ENCODE measurements at regions not wholly inside any gene's neighbourhood (a gene's known extent, or its start where the extent isn't known, plus 50 kb on each side); places are given as distances from the start of the nearest gene placed in this dataset.

DNA sequence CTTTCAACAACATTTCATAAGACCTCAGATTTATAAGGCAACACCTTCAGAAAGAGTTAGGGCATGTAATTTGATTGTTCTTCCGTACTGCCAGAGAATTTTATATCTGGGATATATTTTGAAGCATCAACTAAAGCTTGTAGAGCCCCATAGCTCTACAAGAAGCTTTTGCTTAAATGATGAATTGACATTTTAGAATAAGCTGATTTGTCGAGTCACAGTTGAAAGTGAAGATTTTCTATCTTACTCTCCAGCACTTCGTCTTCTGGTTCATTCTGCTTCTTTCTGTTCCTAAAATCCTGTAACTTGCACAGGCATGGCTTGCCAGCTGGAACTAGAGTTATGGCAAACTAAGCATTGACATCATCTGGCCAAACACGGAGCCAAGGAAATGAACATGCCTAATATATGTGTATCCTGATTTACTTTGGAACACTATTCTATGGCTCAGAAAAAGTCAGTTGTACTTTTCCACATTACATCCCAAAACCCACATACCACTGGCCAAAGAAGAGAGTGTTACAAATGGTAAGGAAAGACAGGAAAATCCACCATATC lies 68.6 kb upstream of the MAST4 start (continued):
- TF ChIP-seq, protein P1, sequence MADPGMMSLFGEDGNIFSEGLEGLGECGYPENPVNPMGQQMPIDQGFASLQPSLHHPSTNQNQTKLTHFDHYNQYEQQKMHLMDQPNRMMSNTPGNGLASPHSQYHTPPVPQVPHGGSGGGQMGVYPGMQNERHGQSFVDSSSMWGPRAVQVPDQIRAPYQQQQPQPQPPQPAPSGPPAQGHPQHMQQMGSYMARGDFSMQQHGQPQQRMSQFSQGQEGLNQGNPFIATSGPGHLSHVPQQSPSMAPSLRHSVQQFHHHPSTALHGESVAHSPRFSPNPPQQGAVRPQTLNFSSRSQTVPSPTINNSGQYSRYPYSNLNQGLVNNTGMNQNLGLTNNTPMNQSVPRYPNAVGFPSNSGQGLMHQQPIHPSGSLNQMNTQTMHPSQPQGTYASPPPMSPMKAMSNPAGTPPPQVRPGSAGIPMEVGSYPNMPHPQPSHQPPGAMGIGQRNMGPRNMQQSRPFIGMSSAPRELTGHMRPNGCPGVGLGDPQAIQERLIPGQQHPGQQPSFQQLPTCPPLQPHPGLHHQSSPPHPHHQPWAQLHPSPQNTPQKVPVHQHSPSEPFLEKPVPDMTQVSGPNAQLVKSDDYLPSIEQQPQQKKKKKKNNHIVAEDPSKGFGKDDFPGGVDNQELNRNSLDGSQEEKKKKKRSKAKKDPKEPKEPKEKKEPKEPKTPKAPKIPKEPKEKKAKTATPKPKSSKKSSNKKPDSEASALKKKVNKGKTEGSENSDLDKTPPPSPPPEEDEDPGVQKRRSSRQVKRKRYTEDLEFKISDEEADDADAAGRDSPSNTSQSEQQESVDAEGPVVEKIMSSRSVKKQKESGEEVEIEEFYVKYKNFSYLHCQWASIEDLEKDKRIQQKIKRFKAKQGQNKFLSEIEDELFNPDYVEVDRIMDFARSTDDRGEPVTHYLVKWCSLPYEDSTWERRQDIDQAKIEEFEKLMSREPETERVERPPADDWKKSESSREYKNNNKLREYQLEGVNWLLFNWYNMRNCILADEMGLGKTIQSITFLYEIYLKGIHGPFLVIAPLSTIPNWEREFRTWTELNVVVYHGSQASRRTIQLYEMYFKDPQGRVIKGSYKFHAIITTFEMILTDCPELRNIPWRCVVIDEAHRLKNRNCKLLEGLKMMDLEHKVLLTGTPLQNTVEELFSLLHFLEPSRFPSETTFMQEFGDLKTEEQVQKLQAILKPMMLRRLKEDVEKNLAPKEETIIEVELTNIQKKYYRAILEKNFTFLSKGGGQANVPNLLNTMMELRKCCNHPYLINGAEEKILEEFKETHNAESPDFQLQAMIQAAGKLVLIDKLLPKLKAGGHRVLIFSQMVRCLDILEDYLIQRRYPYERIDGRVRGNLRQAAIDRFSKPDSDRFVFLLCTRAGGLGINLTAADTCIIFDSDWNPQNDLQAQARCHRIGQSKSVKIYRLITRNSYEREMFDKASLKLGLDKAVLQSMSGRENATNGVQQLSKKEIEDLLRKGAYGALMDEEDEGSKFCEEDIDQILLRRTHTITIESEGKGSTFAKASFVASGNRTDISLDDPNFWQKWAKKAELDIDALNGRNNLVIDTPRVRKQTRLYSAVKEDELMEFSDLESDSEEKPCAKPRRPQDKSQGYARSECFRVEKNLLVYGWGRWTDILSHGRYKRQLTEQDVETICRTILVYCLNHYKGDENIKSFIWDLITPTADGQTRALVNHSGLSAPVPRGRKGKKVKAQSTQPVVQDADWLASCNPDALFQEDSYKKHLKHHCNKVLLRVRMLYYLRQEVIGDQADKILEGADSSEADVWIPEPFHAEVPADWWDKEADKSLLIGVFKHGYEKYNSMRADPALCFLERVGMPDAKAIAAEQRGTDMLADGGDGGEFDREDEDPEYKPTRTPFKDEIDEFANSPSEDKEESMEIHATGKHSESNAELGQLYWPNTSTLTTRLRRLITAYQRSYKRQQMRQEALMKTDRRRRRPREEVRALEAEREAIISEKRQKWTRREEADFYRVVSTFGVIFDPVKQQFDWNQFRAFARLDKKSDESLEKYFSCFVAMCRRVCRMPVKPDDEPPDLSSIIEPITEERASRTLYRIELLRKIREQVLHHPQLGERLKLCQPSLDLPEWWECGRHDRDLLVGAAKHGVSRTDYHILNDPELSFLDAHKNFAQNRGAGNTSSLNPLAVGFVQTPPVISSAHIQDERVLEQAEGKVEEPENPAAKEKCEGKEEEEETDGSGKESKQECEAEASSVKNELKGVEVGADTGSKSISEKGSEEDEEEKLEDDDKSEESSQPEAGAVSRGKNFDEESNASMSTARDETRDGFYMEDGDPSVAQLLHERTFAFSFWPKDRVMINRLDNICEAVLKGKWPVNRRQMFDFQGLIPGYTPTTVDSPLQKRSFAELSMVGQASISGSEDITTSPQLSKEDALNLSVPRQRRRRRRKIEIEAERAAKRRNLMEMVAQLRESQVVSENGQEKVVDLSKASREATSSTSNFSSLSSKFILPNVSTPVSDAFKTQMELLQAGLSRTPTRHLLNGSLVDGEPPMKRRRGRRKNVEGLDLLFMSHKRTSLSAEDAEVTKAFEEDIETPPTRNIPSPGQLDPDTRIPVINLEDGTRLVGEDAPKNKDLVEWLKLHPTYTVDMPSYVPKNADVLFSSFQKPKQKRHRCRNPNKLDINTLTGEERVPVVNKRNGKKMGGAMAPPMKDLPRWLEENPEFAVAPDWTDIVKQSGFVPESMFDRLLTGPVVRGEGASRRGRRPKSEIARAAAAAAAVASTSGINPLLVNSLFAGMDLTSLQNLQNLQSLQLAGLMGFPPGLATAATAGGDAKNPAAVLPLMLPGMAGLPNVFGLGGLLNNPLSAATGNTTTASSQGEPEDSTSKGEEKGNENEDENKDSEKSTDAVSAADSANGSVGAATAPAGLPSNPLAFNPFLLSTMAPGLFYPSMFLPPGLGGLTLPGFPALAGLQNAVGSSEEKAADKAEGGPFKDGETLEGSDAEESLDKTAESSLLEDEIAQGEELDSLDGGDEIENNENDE (IDR thresholded peaks at IDR 0.05; ENCODE audit: insufficient replicate concordance, low read length): no peak
- TF ChIP-seq EZH2 (IDR thresholded peaks at IDR 0.05; ENCODE audit: low read depth, low read length, severe bottlenecking) (no peak), TEAD4 (IDR thresholded peaks at IDR 0.05; ENCODE audit: low read depth, low read length) (no peak), CTBP2 (IDR thresholded peaks at IDR 0.05; ENCODE audit: borderline replicate concordance, insufficient read depth, insufficient read length, low read length) (no peak), SRF (IDR thresholded peaks at IDR 0.05; ENCODE audit: low read depth, low read length) (no peak), TAF7 (optimal IDR thresholded peaks at IDR 0.05; ENCODE audit: borderline replicate concordance, low read depth, low read length) (no peak), CHD2 (IDR thresholded peaks at IDR 0.05; ENCODE audit: low read length) (no peak)
